HG03342 (cell line): ENCODE measurements at regions not wholly inside any gene's neighbourhood (a gene's known extent, or its start where the extent isn't known, plus 50 kb on each side); places are given as distances from the start of the nearest gene placed in this dataset.
"Not testable (repeated sequence)": the region's sequence is repeated elsewhere in the genome, so short reads cannot be mapped to it uniquely, and the experiment has no call there.

ENCODE experiments used
- ATAC-seq: cut with Tn5 transposase; IDR thresholded peaks from one replicate; pipeline ENCODE4 v1.9.1; 2021; ENCODE audit warnings: mild to moderate bottlenecking, moderate library complexity; ENCODE audit not compliant: unreplicated experiment

DNA sequence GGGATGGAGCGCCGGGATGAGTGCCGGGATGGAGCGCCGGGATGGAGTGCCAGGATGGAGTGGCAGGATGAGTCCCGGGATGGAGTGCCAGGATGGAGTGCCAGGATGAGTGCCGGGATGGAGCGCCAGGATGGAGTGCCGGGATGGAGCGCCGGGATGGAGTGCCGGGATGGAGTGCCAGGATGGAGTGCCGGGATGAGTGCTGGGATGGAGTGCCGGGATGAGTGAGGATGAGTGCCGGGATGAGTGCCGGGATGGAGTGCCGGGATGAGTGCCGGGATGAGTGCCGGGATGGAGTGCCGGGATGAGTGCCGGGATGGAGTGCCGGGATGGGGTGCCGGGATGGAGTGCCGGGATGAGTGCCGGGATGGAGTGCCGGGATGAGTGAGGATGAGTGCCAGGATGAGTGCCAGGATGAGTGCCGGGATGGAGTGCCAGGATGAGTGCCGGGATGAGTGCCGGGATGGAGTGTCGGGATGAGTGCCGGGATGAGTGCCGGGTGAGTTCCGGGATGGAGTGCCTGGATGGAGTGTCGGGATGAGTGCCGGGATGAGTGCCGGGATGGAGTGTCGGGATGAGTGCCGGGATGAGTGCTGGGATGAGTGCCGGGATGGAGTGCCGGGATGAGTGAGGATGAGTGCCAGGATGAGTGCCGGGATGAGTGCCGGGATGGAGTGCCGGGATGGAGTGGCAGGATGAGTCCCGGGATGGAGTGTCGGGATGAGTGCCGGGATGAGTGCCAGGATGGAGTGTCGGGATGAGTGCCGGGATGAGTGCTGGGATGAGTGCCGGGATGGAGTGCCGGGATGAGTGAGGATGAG, 52.9 kb upstream of the HELT start:
- not testable (repeated sequence) for ATAC-seq

DNA sequence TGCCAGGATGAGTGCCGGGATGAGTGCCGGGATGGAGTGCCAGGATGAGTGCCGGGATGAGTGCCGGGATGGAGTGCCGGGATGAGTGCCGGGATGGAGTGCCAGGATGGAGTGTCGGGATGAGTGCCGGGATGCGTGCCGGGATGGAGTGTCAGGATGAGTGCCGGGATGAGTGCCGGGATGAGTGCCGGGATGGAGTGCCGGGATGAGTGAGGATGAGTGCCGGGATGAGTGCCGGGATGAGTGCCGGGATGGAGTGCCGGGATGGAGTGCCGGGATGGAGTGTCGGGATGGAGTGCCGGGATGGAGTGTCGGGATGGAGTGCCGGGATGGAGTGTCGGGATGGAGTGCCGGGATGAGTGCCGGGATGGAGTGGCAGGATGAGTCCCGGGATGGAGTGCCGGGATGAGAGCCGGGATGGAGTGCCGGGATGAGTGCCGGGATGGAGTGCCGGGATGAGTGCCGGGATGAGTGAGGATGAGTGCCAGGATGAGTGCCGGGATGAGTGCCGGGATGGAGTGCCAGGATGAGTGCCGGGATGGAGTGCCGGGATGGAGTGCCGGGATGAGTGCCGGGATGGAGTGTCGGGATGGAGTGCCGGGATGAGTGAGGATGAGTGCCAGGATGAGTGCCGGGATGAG, 52.1 kb upstream of the HELT start:
- ATAC-seq: not testable (repeated sequence)

DNA sequence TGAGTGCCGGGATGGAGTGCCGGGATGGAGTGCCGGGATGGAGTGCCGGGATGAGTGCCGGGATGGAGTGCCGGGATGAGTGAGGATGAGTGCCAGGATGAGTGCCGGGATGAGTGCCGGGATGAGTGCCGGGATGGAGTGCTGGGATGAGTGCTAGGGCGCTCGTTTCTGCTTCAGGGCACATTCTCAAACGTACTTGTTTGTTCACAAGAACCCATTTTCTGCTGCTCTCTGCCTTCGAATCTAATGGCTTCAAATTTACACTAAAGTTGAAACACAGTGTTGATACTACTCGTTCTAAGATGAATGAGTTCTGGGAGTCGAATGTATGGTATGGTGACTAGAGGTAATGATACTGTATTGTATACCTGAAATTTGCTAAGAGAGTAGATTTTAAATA, 50.6 kb upstream of the HELT start:
- not testable (repeated sequence) for ATAC-seq

- no peak for ATAC-seq
Observed at GRCh38 chr4:184968366-184968765, 49.9 kb upstream of the HELT start.
